ENCODE measurements at regions not wholly inside any gene's neighbourhood (a gene's known extent, or its start where the extent isn't known, plus 50 kb on each side); places are given as distances from the start of the nearest gene placed in this dataset.

GRCh38 chr4:141413366-141413765 lies 192.7 kb downstream of the ZNF330 start:
- H3K4me3 Mint-ChIP-seq, result no peak overlapping the region
- Histone ChIP-seq H3K27me3 (ENCODE audit: insufficient read depth, low read length, poor library complexity, severe bottlenecking) (no peaks in the 10 kb centered on the region), H3K36me3 (ENCODE audit: insufficient read depth, low read length) (no peaks in the 10 kb centered on the region), H3K27ac (ENCODE audit: low read depth, low read length) (no peak overlapping the region), H3K4me1 (ENCODE audit: insufficient read depth, low read length) (no peaks in the 10 kb centered on the region), H3K9me3 (ENCODE audit: low read length) (no peaks in the 10 kb centered on the region), H3K4me3 (ENCODE audit: low read length) (no peak overlapping the region)
- no peak for DNase-seq
- no peaks in the 10 kb centered on the region for H3K36me3 Mint-ChIP-seq
- peaks cover 0 to 1% of the 10 kb centered on the region in 2 donors for H3K27me3 Mint-ChIP-seq
- ChIA-PET CTCF (no interaction called here), POLR2A (no interaction called here)
- H3K27ac Mint-ChIP-seq, result no peak overlapping the region
- peaks cover 0 to 7% (median 0%) of the 10 kb centered on the region in 5 donors for H3K9me3 Mint-ChIP-seq
- no peaks in the 10 kb centered on the region for H3K4me1 Mint-ChIP-seq

GRCh38 chr4:141415651-141416050 lies 195.0 kb downstream of the ZNF330 start:
- H3K4me1 ChIP-seq (ENCODE audit: insufficient read depth, low read length), result no peaks in the 10 kb centered on the region
- H3K27me3 ChIP-seq (ENCODE audit: insufficient read depth, low read length, poor library complexity, severe bottlenecking), result no peaks in the 10 kb centered on the region
- H3K27ac ChIP-seq (ENCODE audit: low read depth, low read length), result no peak overlapping the region
- Mint-ChIP-seq H3K27ac (no peak overlapping the region), H3K4me3 (no peak overlapping the region), H3K36me3 (no peaks in the 10 kb centered on the region), H3K4me1 (no peaks in the 10 kb centered on the region), H3K9me3 (no peaks in the 10 kb centered on the region), H3K27me3 (peaks cover 0 to 1% of the 10 kb centered on the region in 2 donors)
- H3K9me3 ChIP-seq (ENCODE audit: low read length), result no peaks in the 10 kb centered on the region
- DNase-seq, result no peak
- H3K36me3 ChIP-seq (ENCODE audit: insufficient read depth, low read length), result no peaks in the 10 kb centered on the region
- ChIA-PET POLR2A (no interaction called here), CTCF (no interaction called here)
- H3K4me3 ChIP-seq (ENCODE audit: low read length), result no peak overlapping the region

GRCh38 chr4:141416219-141416618 lies 195.5 kb downstream of the ZNF330 start:
- no peaks in the 10 kb centered on the region for H3K27me3 ChIP-seq (ENCODE audit: insufficient read depth, low read length, poor library complexity, severe bottlenecking)
- H3K4me1 Mint-ChIP-seq, result no peaks in the 10 kb centered on the region

GRCh38 chr4:141416677-141417363 lies 196.1 kb downstream of the ZNF330 start:
- CTCF ChIA-PET, result no interaction called here
- Mint-ChIP-seq H3K4me1 (no peaks in the 10 kb centered on the region), H3K27me3 (no peaks in the 10 kb centered on the region), H3K9me3 (peaks cover 0 to 4% (median 0%) of the 10 kb centered on the region in 5 donors), H3K36me3 (no peaks in the 10 kb centered on the region), H3K4me3 (no peak overlapping the region), H3K27ac (no peak overlapping the region)
- no peaks in the 10 kb centered on the region for H3K27me3 ChIP-seq (ENCODE audit: insufficient read depth, low read length, poor library complexity, severe bottlenecking)
- H3K4me3 ChIP-seq (ENCODE audit: low read length), result no peak overlapping the region
- DNase-seq, result no peak
- no peaks in the 10 kb centered on the region for H3K36me3 ChIP-seq (ENCODE audit: insufficient read depth, low read length)
- no peaks in the 10 kb centered on the region for H3K9me3 ChIP-seq (ENCODE audit: low read length)
- no peaks in the 10 kb centered on the region for H3K4me1 ChIP-seq (ENCODE audit: insufficient read depth, low read length)
- H3K27ac ChIP-seq (ENCODE audit: low read depth, low read length), result no peak overlapping the region
- POLR2A ChIA-PET, result no interaction called here

More at GRCh38 chr4:141416219-141416618, 195.5 kb downstream of the ZNF330 start:
- H3K4me3 Mint-ChIP-seq, result no peak overlapping the region
- Histone ChIP-seq H3K27ac (ENCODE audit: low read depth, low read length) (no peak overlapping the region), H3K4me3 (ENCODE audit: low read length) (no peak overlapping the region), H3K36me3 (ENCODE audit: insufficient read depth, low read length) (no peaks in the 10 kb centered on the region), H3K9me3 (ENCODE audit: low read length) (no peaks in the 10 kb centered on the region), H3K4me1 (ENCODE audit: insufficient read depth, low read length) (no peaks in the 10 kb centered on the region)
- DNase-seq, result no peak
- POLR2A ChIA-PET, result no interaction called here
- H3K27ac Mint-ChIP-seq, result no peak overlapping the region
- H3K27me3 Mint-ChIP-seq, result peaks cover 0 to 1% of the 10 kb centered on the region in 2 donors
- H3K36me3 Mint-ChIP-seq, result no peaks in the 10 kb centered on the region
- CTCF ChIA-PET, result no interaction called here
- peaks cover 0 to 4% (median 0%) of the 10 kb centered on the region in 5 donors for H3K9me3 Mint-ChIP-seq

- H3K4me3 ChIP-seq (ENCODE audit: low read length), result no peak overlapping the region
- CTCF ChIA-PET, result no interaction called here
- no peaks in the 10 kb centered on the region for H3K27me3 Mint-ChIP-seq
- H3K27me3 ChIP-seq (ENCODE audit: insufficient read depth, low read length, poor library complexity, severe bottlenecking), result no peaks in the 10 kb centered on the region
- DNase-seq, result no peak
- H3K4me3 Mint-ChIP-seq, result no peak overlapping the region
- H3K36me3 ChIP-seq (ENCODE audit: insufficient read depth, low read length), result no peaks in the 10 kb centered on the region
- H3K4me1 ChIP-seq (ENCODE audit: insufficient read depth, low read length), result no peaks in the 10 kb centered on the region
- H3K27ac ChIP-seq (ENCODE audit: low read depth, low read length), result no peak overlapping the region
- H3K36me3 Mint-ChIP-seq, result no peaks in the 10 kb centered on the region
- H3K4me1 Mint-ChIP-seq, result no peaks in the 10 kb centered on the region
- no peaks in the 10 kb centered on the region for H3K9me3 ChIP-seq (ENCODE audit: low read length)
- POLR2A ChIA-PET, result no interaction called here
- H3K9me3 Mint-ChIP-seq, result peaks cover 0 to 4% (median under 1%) of the 10 kb centered on the region in 5 donors
- no peak overlapping the region for H3K27ac Mint-ChIP-seq
These were observed 196.7 kb downstream of the ZNF330 start for GRCh38 chr4:141417387-141417786.

- Histone ChIP-seq H3K4me1 (ENCODE audit: insufficient read depth, low read length) (no peaks in the 10 kb centered on the region), H3K27me3 (ENCODE audit: insufficient read depth, low read length, poor library complexity, severe bottlenecking) (no peaks in the 10 kb centered on the region), H3K36me3 (ENCODE audit: insufficient read depth, low read length) (no peaks in the 10 kb centered on the region), H3K4me3 (ENCODE audit: low read length) (no peak overlapping the region), H3K27ac (ENCODE audit: low read depth, low read length) (no peak overlapping the region), H3K9me3 (ENCODE audit: low read length) (no peaks in the 10 kb centered on the region)
- Mint-ChIP-seq H3K27ac (no peak overlapping the region), H3K36me3 (no peaks in the 10 kb centered on the region), H3K9me3 (peaks cover 0 to 6% (median 4%) of the 10 kb centered on the region in 5 donors), H3K27me3 (no peaks in the 10 kb centered on the region), H3K4me1 (no peaks in the 10 kb centered on the region), H3K4me3 (no peak overlapping the region)
- ChIA-PET CTCF (no interaction called here), POLR2A (no interaction called here)
- DNase-seq, result no peak
These were observed 204.4 kb downstream of the ZNF330 start for GRCh38 chr4:141425124-141425523.

- Histone ChIP-seq H3K9me3 (ENCODE audit: low read length) (no peaks in the 10 kb centered on the region), H3K27ac (ENCODE audit: low read depth, low read length) (no peak overlapping the region), H3K4me1 (ENCODE audit: insufficient read depth, low read length) (no peaks in the 10 kb centered on the region), H3K27me3 (ENCODE audit: insufficient read depth, low read length, poor library complexity, severe bottlenecking) (no peaks in the 10 kb centered on the region), H3K4me3 (ENCODE audit: low read length) (no peak overlapping the region), H3K36me3 (ENCODE audit: insufficient read depth, low read length) (no peaks in the 10 kb centered on the region)
- Mint-ChIP-seq H3K9me3 (peaks cover 0 to 3% (median 0%) of the 10 kb centered on the region in 5 donors), H3K27ac (no peak overlapping the region), H3K27me3 (no peaks in the 10 kb centered on the region), H3K4me3 (no peak overlapping the region), H3K36me3 (no peaks in the 10 kb centered on the region), H3K4me1 (no peaks in the 10 kb centered on the region)
- DNase-seq, result no peak
- ChIA-PET CTCF (no interaction called here), POLR2A (no interaction called here)
These were observed 207.1 kb downstream of the ZNF330 start for GRCh38 chr4:141427726-141428296.

GRCh38 chr4:141429933-141430332 lies 206.4 kb upstream of the IL15 start:
- CTCF ChIA-PET, result no interaction called here
- Histone ChIP-seq H3K27ac (ENCODE audit: low read depth, low read length) (no peak overlapping the region), H3K4me3 (ENCODE audit: low read length) (no peak overlapping the region), H3K36me3 (ENCODE audit: insufficient read depth, low read length) (no peaks in the 10 kb centered on the region), H3K4me1 (ENCODE audit: insufficient read depth, low read length) (no peaks in the 10 kb centered on the region), H3K27me3 (ENCODE audit: insufficient read depth, low read length, poor library complexity, severe bottlenecking) (no peaks in the 10 kb centered on the region), H3K9me3 (ENCODE audit: low read length) (no peaks in the 10 kb centered on the region)
- Mint-ChIP-seq H3K4me3 (no peak overlapping the region), H3K36me3 (no peaks in the 10 kb centered on the region), H3K27ac (no peak overlapping the region), H3K9me3 (peaks cover 0 to 2% (median 0%) of the 10 kb centered on the region in 5 donors), H3K4me1 (no peaks in the 10 kb centered on the region), H3K27me3 (no peaks in the 10 kb centered on the region)
- DNase-seq, result no peak
- POLR2A ChIA-PET, result no interaction called here

Measured in CD8-positive, alpha-beta memory T cell (primary cell).